Large intestine (tissue), 3 donors: ENCODE measurements at regions not wholly inside any gene's neighbourhood (a gene's known extent, or its start where the extent isn't known, plus 50 kb on each side); places are given as distances from the start of the nearest gene placed in this dataset.

Experiments used
- DNase-seq, 2 donors: peaks; one replicate each; pipeline versions ENCODE4 v3.0.0 to v3.0.0-alpha.2; 2013
- H3K27ac ChIP-seq: one replicate; pipeline ENCODE4 v1.5.1; 2013; ENCODE audit warnings: low read length
- H3K27me3 ChIP-seq: 2 replicates; pipeline ENCODE4 v1.6.1; 2013; ENCODE audit warnings: low read length; ENCODE audit not compliant: control insufficient read depth, insufficient read depth
- H3K36me3 ChIP-seq: 2 replicates; pipeline ENCODE4 v1.6.1; 2013; ENCODE audit warnings: low read length; ENCODE audit not compliant: control insufficient read depth, insufficient read depth
- H3K4me1 ChIP-seq: one replicate; pipeline ENCODE4 v1.6.1; 2013; ENCODE audit warnings: low read length; ENCODE audit not compliant: control insufficient read depth, insufficient read depth
- H3K4me3 ChIP-seq: one replicate; pipeline ENCODE4 v1.5.1; 2013; ENCODE audit warnings: low read length
- H3K9me3 ChIP-seq: one replicate; pipeline ENCODE4 v1.6.1; 2013; ENCODE audit warnings: mild to moderate bottlenecking, low read depth, low read length, moderate library complexity; ENCODE audit not compliant: control insufficient read depth
- WGBS: methylation state at CpG from one replicate; pipeline ENCODE4 v1.1.5; 2013; ENCODE audit warnings: low lambda C conversion rate; ENCODE audit not compliant: insufficient coverage; 5-methylcytosine and 5-hydroxymethylcytosine counted together

DNA sequence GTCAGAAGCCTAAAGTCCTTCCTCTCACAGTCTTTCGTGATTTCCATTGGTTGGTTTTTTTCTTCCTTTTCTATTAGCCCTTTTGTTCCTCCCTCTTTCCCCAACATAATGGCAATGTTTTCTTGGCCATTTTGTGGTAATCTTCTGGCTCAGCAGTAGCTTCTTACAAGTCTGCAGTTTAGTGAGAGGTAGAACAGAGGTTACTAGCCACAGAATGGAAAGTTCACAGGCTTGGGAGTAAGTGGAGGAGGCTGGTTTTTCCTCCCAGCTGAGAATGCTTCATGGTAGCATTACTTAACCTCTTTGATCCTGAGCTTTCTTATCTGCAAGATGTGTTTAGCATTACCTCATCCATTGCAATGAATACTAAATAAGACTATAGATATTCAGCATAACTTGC is 346.9 kb downstream of the NFIB start:
- no peaks in the 10 kb centered on the region for H3K27me3 ChIP-seq
- 83% methylated on average over 1 of the region's 1 CpG for WGBS

DNA sequence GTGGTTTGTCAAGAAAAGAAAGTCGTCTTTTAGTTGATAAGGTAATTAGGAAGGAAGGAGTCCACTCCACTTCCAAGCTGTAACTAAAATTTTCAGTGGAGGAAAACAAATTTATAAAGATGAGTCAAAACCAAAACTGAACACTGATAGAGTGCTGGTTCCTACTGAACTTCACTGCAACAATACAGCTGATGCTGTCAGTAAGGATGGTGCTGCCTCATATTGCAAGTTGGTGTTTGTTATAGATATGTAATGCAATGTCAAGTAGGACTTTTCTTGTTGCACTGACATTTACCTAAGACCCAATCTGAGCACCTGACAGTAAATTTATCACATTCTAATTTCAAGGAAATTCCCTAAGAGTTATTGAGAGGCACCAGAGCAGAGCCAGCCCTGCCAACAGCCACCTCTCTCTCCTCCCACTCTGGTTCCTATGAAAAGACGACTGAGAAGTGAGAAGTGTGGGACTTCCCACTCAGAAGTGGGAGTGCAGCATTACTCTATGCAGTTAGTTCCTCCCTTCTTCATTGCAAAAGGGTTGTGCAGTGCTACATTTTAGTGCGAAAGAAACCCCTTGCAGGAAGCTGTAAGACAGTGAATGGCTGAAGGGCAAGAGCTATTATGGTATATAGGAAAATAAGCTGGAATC is 350.8 kb downstream of the NFIB start:
- Histone ChIP-seq H3K9me3 (no peaks in the 10 kb centered on the region), H3K27me3 (no peaks in the 10 kb centered on the region), H3K27ac (no peak overlapping the region), H3K36me3 (no peaks in the 10 kb centered on the region), H3K4me3 (no peak overlapping the region), H3K4me1 (no peaks in the 10 kb centered on the region)
- no peak for DNase-seq
- WGBS = 80% methylated on average over 1 of the region's 3 CpGs

More for the DNA sequence above, 346.9 kb downstream of the NFIB start:
- Histone ChIP-seq H3K36me3 (no peaks in the 10 kb centered on the region), H3K27ac (no peak overlapping the region), H3K9me3 (no peaks in the 10 kb centered on the region), H3K4me3 (no peak overlapping the region), H3K4me1 (no peaks in the 10 kb centered on the region)
- no peak for DNase-seq

DNA sequence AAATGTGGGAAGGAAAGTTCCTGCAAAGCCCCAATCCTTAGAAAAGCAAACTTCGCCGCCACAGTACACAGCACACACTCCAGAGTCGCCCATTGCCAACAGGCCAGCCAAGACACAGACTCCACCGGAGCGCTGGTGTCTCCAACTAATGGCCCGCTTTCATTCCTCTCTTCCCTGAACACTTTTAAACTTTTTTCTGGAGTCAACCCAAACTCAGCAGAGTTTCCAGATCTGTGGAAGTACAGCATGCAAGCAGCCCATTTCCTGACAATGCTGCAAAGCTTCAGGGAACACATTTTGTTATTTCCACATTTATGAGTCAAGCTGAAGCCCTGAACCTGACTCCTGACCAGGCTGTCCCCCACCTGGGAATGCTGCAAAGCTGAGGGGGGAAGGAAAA is 351.9 kb downstream of the NFIB start:
- no peak for DNase-seq
- no peaks in the 10 kb centered on the region for H3K36me3 ChIP-seq

DNA sequence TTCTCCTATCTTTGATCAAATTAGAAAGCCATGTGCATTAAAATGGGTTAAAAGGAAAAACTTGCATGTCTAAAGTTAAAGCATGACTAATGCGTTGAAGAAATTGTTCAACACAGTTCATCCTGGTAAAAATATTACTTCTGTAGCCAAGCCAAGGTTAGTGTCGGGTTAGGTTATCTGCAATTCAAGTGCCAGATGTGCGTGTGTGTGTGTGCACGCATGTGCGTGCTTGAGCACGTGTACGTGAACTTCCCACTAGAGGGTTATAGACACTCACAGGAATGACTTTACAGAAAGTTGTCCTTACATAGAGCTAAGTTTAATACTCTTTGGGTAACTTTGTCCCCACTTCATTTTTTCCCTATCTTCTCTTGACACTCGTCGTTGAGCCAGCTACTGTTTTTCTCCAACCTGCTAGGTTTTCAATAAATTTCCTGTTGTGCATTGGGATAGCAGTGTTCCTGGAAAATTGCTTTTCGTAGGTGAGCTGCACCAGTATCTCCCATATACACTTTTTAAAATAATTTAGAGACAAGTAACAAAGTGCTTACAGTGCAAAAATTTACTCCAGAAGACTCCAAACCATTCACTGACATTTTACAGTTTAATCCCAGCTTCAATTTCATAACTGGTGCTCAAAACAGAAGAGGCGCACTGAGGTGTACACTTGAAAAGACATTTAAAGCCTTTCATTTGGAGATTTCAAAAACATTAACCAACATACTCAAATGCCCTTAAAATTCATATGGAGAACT is 353.8 kb downstream of the NFIB start:
- H3K27me3 ChIP-seq = no peaks in the 10 kb centered on the region
- H3K4me1 ChIP-seq = no peaks in the 10 kb centered on the region
- H3K9me3 ChIP-seq = no peaks in the 10 kb centered on the region
- H3K4me3 ChIP-seq = no peak overlapping the region
- H3K27ac ChIP-seq = no peak overlapping the region
- DNase-seq = no peak
- WGBS = 83% methylated on average over 3 of the region's 11 CpGs
- H3K36me3 ChIP-seq = no peaks in the 10 kb centered on the region

More for the DNA sequence above, 351.9 kb downstream of the NFIB start:
- Histone ChIP-seq H3K9me3 (no peaks in the 10 kb centered on the region), H3K27ac (no peak overlapping the region), H3K27me3 (no peaks in the 10 kb centered on the region), H3K4me3 (no peak overlapping the region), H3K4me1 (no peaks in the 10 kb centered on the region)
- no CpG with 5 or more reads among the region's 6 CpGs for WGBS

DNA sequence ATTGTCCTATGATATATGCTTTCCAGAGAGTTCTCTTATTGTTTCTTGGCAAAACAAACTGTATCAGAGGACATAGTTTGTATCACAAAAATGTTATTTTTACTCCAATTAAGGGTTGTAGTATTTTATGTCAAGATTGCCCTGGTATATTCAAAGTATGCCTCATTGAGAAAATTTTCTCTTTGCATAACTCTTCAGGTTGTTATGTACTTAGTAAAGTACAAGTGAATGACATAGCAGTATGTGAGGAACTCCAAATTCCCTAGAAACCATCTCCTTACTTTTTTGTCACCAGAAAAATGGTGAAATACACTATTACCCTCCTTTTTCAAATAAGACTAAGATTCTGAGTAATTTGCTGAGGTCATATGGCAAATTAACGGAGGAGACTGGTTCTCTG is 355.3 kb downstream of the NFIB start:
- H3K36me3 ChIP-seq = no peaks in the 10 kb centered on the region
- no peaks in the 10 kb centered on the region for H3K9me3 ChIP-seq
- H3K27me3 ChIP-seq = no peaks in the 10 kb centered on the region
- WGBS = no CpG with 5 or more reads among the region's 1 CpG
- H3K4me3 ChIP-seq = no peak overlapping the region
- no peaks in the 10 kb centered on the region for H3K4me1 ChIP-seq
- H3K27ac ChIP-seq = no peak overlapping the region
- no peak for DNase-seq

DNA sequence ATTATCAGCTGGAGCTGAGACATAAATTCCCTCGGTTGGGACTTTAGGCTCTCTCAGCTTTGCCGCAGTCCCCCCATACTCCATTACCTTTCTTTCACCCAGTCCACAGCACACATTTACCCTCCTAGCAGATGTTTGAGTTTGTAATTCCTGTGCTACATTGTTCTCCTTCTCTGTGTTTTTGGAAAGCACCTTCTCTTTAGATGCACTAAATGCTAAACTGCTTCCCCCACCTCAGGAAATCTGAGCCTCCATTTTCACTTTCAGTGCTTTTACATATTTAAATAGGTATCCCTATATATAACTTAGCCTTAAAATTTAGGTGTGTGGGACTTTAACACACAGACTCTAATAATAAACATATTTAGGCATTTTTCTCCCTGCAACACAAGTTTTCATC is 356.9 kb downstream of the NFIB start:
- no peak for DNase-seq
- Histone ChIP-seq H3K27ac (no peak overlapping the region), H3K9me3 (no peaks in the 10 kb centered on the region), H3K27me3 (no peaks in the 10 kb centered on the region), H3K4me1 (no peaks in the 10 kb centered on the region), H3K4me3 (no peak overlapping the region), H3K36me3 (no peaks in the 10 kb centered on the region)
- no CpG with 5 or more reads among the region's 2 CpGs for WGBS

DNA sequence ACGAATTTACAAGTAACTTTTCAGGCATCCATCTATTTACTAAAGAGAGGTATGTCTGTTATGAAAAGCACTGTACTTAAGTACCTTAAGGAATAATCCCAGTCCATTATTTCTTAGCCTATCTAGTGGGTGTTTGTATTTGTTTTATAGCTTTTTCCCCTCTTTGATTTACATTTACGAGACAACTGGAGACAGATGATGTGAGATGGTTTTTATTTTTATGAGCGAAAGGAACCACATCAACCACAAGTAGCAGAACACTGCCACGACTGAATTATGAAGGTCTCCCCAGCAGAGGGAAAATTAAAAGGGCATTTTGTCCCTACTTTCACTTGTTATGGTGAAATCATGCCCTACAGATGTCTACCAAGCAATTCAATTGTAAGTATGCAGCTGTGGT is 357.8 kb downstream of the NFIB start:
- Histone ChIP-seq H3K4me3 (no peak overlapping the region), H3K4me1 (no peaks in the 10 kb centered on the region), H3K36me3 (no peaks in the 10 kb centered on the region), H3K27ac (no peak overlapping the region), H3K9me3 (no peaks in the 10 kb centered on the region), H3K27me3 (no peaks in the 10 kb centered on the region)
- WGBS = 86% methylated on average over 1 of the region's 4 CpGs
- no peak for DNase-seq

DNA sequence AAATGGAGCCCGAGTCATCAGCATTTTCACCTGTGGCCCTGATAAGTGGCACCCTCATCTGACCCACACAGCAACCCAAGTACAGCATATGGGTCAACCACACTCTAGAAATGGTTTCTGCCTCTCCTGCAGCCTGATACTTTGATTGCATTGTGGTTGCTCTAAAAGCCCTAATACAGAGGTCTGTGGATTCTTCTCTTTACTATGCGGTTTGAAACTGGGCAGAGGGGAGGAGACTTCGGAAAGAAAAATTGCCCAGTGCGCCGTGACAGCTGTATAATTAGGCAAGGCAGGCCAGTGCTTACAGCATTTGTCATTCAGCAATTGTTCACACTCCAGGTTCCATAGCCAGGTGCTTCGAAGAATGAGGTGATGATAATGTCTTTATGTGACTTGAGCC is 361.0 kb downstream of the NFIB start:
- DNase-seq = no peak
- H3K9me3 ChIP-seq = no peaks in the 10 kb centered on the region
- no peak overlapping the region for H3K4me3 ChIP-seq
- H3K4me1 ChIP-seq = no peaks in the 10 kb centered on the region
- no peak overlapping the region for H3K27ac ChIP-seq
- no CpG with 5 or more reads among the region's 6 CpGs for WGBS
- H3K27me3 ChIP-seq = no peaks in the 10 kb centered on the region
- H3K36me3 ChIP-seq = no peaks in the 10 kb centered on the region

DNA sequence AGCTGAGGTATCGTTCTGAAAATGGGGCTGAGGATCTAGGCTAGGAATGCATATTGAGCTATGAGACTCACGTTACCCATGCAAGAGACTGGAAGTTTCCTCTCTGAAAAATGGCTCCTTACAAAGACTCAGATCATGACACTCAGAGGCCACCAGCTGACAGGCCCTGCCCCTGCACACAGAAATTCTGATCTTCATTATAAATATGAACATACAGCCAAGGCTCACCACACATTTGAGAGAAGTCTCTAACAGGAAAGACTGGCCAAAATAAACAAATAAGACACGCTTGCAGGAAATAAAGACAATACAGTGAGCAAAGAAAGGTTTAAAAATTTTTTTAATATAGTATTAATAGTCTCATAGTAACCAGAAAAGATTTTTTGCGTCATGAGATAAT is 365.9 kb downstream of the NFIB start:
- no peak overlapping the region for H3K27ac ChIP-seq
- 82% methylated on average over 2 of the region's 4 CpGs for WGBS

DNA sequence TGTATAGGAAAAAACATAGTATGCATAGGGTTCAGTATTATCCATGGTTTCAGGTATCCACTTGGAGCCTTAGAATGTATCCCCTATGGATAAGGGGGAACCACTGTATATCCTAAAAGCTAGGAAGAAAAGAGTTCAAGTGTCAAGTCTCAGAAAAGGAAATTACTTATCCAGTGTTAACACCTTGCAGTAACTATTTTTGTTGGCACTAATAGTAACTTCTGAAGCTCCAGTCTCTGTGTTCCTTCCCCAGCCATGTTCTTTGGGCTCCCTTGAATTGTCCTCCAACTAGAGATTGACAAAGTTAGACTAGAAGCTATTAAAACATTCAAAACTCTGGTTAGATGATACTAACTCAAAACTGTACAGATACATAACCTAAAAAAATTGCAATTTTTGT is 370.8 kb downstream of the NFIB start:
- H3K4me1 ChIP-seq = no peaks in the 10 kb centered on the region
- DNase-seq = no peak
- H3K27ac ChIP-seq = no peak overlapping the region
- H3K27me3 ChIP-seq = no peaks in the 10 kb centered on the region
- H3K36me3 ChIP-seq = no peaks in the 10 kb centered on the region
- no peak overlapping the region for H3K4me3 ChIP-seq
- no peaks in the 10 kb centered on the region for H3K9me3 ChIP-seq

More for the DNA sequence above, 365.9 kb downstream of the NFIB start:
- Histone ChIP-seq H3K36me3 (no peaks in the 10 kb centered on the region), H3K4me1 (no peaks in the 10 kb centered on the region), H3K27me3 (no peaks in the 10 kb centered on the region), H3K9me3 (no peaks in the 10 kb centered on the region), H3K4me3 (no peak overlapping the region)
- DNase-seq = no peak

DNA sequence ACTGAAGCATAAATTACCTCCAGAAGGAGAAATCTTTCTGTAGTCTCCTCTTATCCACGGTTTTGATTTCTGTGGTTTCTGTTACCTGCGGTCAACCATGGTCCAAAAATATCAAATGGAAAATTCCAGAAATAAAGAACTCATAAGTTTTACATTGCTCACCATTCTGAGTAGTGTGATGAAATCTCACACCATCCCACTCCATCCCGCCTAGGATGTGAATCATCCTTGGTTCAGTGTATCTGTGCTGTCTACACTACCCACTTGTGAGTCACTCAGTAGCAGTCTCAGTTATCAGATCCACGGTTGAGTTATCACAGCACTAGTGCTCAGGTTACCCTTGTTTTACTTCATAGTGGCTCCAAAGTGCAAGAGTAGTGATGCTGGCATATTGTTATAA is 371.2 kb downstream of the NFIB start:
- no peak overlapping the region for H3K27ac ChIP-seq
- WGBS = 86% methylated on average over 1 of the region's 4 CpGs
- no peak for DNase-seq
- no peaks in the 10 kb centered on the region for H3K9me3 ChIP-seq
- H3K4me1 ChIP-seq = no peaks in the 10 kb centered on the region
- no peaks in the 10 kb centered on the region for H3K36me3 ChIP-seq
- no peaks in the 10 kb centered on the region for H3K27me3 ChIP-seq
- H3K4me3 ChIP-seq = no peak overlapping the region
